ENCODE measurements at regions not wholly inside any gene's neighbourhood (a gene's known extent, or its start where the extent isn't known, plus 50 kb on each side); places are given as distances from the start of the nearest gene placed in this dataset.

- Histone ChIP-seq H3K36me3 (ENCODE audit: control insufficient read depth, insufficient read depth, low read length) (no peaks in the 10 kb centered on the region), H3K4me1 (ENCODE audit: control insufficient read depth, insufficient read depth, low read length) (peaks cover 5% of the 10 kb centered on the region; the same call in 1 of the 2 replicates), H3K9ac (ENCODE audit: low read depth, low read length) (no peak overlapping the region), H3K9me3 (ENCODE audit: control insufficient read depth, insufficient read depth, low read length) (no peaks in the 10 kb centered on the region), H3K27ac (ENCODE audit: low read depth, low read length) (no peak overlapping the region), H3K27me3 (ENCODE audit: control insufficient read depth, insufficient read depth, low read length) (no peaks in the 10 kb centered on the region), H3K4me3 (ENCODE audit: low read depth, low read length) (no peak overlapping the region)
These were observed 382.1 kb upstream of the NR2F2 start for GRCh38 chr15:95948411-95948810.

- no peak overlapping the region for H3K4me3 ChIP-seq (ENCODE audit: low read depth, low read length)
- H3K9ac ChIP-seq (ENCODE audit: low read depth, low read length): no peak overlapping the region
- H3K4me1 ChIP-seq (ENCODE audit: control insufficient read depth, insufficient read depth, low read length): no peaks in the 10 kb centered on the region
- no peaks in the 10 kb centered on the region for H3K36me3 ChIP-seq (ENCODE audit: control insufficient read depth, insufficient read depth, low read length)
- H3K27ac ChIP-seq (ENCODE audit: low read depth, low read length): no peak overlapping the region
- H3K9me3 ChIP-seq (ENCODE audit: control insufficient read depth, insufficient read depth, low read length): no peaks in the 10 kb centered on the region; the same call in 1 of the 2 replicates
- H3K27me3 ChIP-seq (ENCODE audit: control insufficient read depth, insufficient read depth, low read length): no peaks in the 10 kb centered on the region
These were observed 377.5 kb upstream of the NR2F2 start for GRCh38 chr15:95953032-95953431.

GRCh38 chr15:95957861-95958260 is 372.6 kb upstream of the NR2F2 start:
- Histone ChIP-seq H3K27ac (ENCODE audit: low read depth, low read length) (no peak overlapping the region), H3K4me3 (ENCODE audit: low read depth, low read length) (no peak overlapping the region), H3K4me1 (ENCODE audit: control insufficient read depth, insufficient read depth, low read length) (no peaks in the 10 kb centered on the region), H3K27me3 (ENCODE audit: control insufficient read depth, insufficient read depth, low read length) (no peaks in the 10 kb centered on the region), H3K9ac (ENCODE audit: low read depth, low read length) (no peak overlapping the region), H3K9me3 (ENCODE audit: control insufficient read depth, insufficient read depth, low read length) (no peaks in the 10 kb centered on the region; the same call in 1 of the 2 replicates), H3K36me3 (ENCODE audit: control insufficient read depth, insufficient read depth, low read length) (no peaks in the 10 kb centered on the region)

- Histone ChIP-seq H3K4me3 (ENCODE audit: low read depth, low read length) (no peak overlapping the region), H3K27ac (ENCODE audit: low read depth, low read length) (no peak overlapping the region), H3K9me3 (ENCODE audit: control insufficient read depth, insufficient read depth, low read length) (no peaks in the 10 kb centered on the region; the same call in 1 of the 2 replicates), H3K27me3 (ENCODE audit: control insufficient read depth, insufficient read depth, low read length) (no peaks in the 10 kb centered on the region), H3K4me1 (ENCODE audit: control insufficient read depth, insufficient read depth, low read length) (no peaks in the 10 kb centered on the region), H3K36me3 (ENCODE audit: control insufficient read depth, insufficient read depth, low read length) (no peaks in the 10 kb centered on the region), H3K9ac (ENCODE audit: low read depth, low read length) (no peak overlapping the region)
These were observed 372.1 kb upstream of the NR2F2 start for GRCh38 chr15:95958382-95958781.

- Histone ChIP-seq H3K9ac (ENCODE audit: low read depth, low read length) (no peak overlapping the region), H3K4me1 (ENCODE audit: control insufficient read depth, insufficient read depth, low read length) (no peaks in the 10 kb centered on the region), H3K27me3 (ENCODE audit: control insufficient read depth, insufficient read depth, low read length) (no peaks in the 10 kb centered on the region), H3K27ac (ENCODE audit: low read depth, low read length) (no peak overlapping the region), H3K4me3 (ENCODE audit: low read depth, low read length) (no peak overlapping the region), H3K36me3 (ENCODE audit: control insufficient read depth, insufficient read depth, low read length) (no peaks in the 10 kb centered on the region), H3K9me3 (ENCODE audit: control insufficient read depth, insufficient read depth, low read length) (no peaks in the 10 kb centered on the region)
These were observed 361.6 kb upstream of the NR2F2 start for GRCh38 chr15:95968856-95969255.

GRCh38 chr15:95970326-95970725 is 360.2 kb upstream of the NR2F2 start:
- Histone ChIP-seq H3K27me3 (ENCODE audit: control insufficient read depth, insufficient read depth, low read length) (no peaks in the 10 kb centered on the region), H3K27ac (ENCODE audit: low read depth, low read length) (no peak overlapping the region), H3K4me1 (ENCODE audit: control insufficient read depth, insufficient read depth, low read length) (no peaks in the 10 kb centered on the region), H3K9me3 (ENCODE audit: control insufficient read depth, insufficient read depth, low read length) (no peaks in the 10 kb centered on the region), H3K4me3 (ENCODE audit: low read depth, low read length) (no peak overlapping the region), H3K36me3 (ENCODE audit: control insufficient read depth, insufficient read depth, low read length) (no peaks in the 10 kb centered on the region), H3K9ac (ENCODE audit: low read depth, low read length) (no peak overlapping the region)

GRCh38 chr15:95972041-95972553 is 358.4 kb upstream of the NR2F2 start:
- H3K4me3 ChIP-seq (ENCODE audit: low read depth, low read length): no peak overlapping the region
- no peaks in the 10 kb centered on the region for H3K9me3 ChIP-seq (ENCODE audit: control insufficient read depth, insufficient read depth, low read length)
- H3K9ac ChIP-seq (ENCODE audit: low read depth, low read length): no peak overlapping the region
- no peak overlapping the region for H3K27ac ChIP-seq (ENCODE audit: low read depth, low read length)
- H3K27me3 ChIP-seq (ENCODE audit: control insufficient read depth, insufficient read depth, low read length): no peaks in the 10 kb centered on the region
- no peaks in the 10 kb centered on the region for H3K4me1 ChIP-seq (ENCODE audit: control insufficient read depth, insufficient read depth, low read length)
- H3K36me3 ChIP-seq (ENCODE audit: control insufficient read depth, insufficient read depth, low read length): no peaks in the 10 kb centered on the region

- Histone ChIP-seq H3K27ac (ENCODE audit: low read depth, low read length) (no peak overlapping the region), H3K9ac (ENCODE audit: low read depth, low read length) (no peak overlapping the region), H3K27me3 (ENCODE audit: control insufficient read depth, insufficient read depth, low read length) (no peaks in the 10 kb centered on the region), H3K4me3 (ENCODE audit: low read depth, low read length) (no peak overlapping the region), H3K9me3 (ENCODE audit: control insufficient read depth, insufficient read depth, low read length) (no peaks in the 10 kb centered on the region), H3K4me1 (ENCODE audit: control insufficient read depth, insufficient read depth, low read length) (no peaks in the 10 kb centered on the region), H3K36me3 (ENCODE audit: control insufficient read depth, insufficient read depth, low read length) (no peaks in the 10 kb centered on the region)
These were observed 357.7 kb upstream of the NR2F2 start for GRCh38 chr15:95972812-95973211.

GRCh38 chr15:95973566-95974256 is 356.8 kb upstream of the NR2F2 start:
- Histone ChIP-seq H3K36me3 (ENCODE audit: control insufficient read depth, insufficient read depth, low read length) (no peaks in the 10 kb centered on the region), H3K9me3 (ENCODE audit: control insufficient read depth, insufficient read depth, low read length) (no peaks in the 10 kb centered on the region), H3K4me3 (ENCODE audit: low read depth, low read length) (no peak overlapping the region), H3K27ac (ENCODE audit: low read depth, low read length) (no peak overlapping the region), H3K4me1 (ENCODE audit: control insufficient read depth, insufficient read depth, low read length) (no peaks in the 10 kb centered on the region), H3K9ac (ENCODE audit: low read depth, low read length) (no peak overlapping the region), H3K27me3 (ENCODE audit: control insufficient read depth, insufficient read depth, low read length) (no peaks in the 10 kb centered on the region)

GRCh38 chr15:95975212-95975611 is 355.3 kb upstream of the NR2F2 start:
- Histone ChIP-seq H3K27me3 (ENCODE audit: control insufficient read depth, insufficient read depth, low read length) (no peaks in the 10 kb centered on the region), H3K9ac (ENCODE audit: low read depth, low read length) (no peak overlapping the region), H3K9me3 (ENCODE audit: control insufficient read depth, insufficient read depth, low read length) (no peaks in the 10 kb centered on the region), H3K27ac (ENCODE audit: low read depth, low read length) (no peak overlapping the region), H3K4me1 (ENCODE audit: control insufficient read depth, insufficient read depth, low read length) (no peaks in the 10 kb centered on the region), H3K36me3 (ENCODE audit: control insufficient read depth, insufficient read depth, low read length) (no peaks in the 10 kb centered on the region), H3K4me3 (ENCODE audit: low read depth, low read length) (no peak overlapping the region)

GRCh38 chr15:95979286-95979685 is 351.2 kb upstream of the NR2F2 start:
- Histone ChIP-seq H3K9ac (ENCODE audit: low read depth, low read length) (no peak overlapping the region), H3K27me3 (ENCODE audit: control insufficient read depth, insufficient read depth, low read length) (no peaks in the 10 kb centered on the region), H3K9me3 (ENCODE audit: control insufficient read depth, insufficient read depth, low read length) (no peaks in the 10 kb centered on the region), H3K4me1 (ENCODE audit: control insufficient read depth, insufficient read depth, low read length) (no peaks in the 10 kb centered on the region), H3K27ac (ENCODE audit: low read depth, low read length) (no peak overlapping the region), H3K36me3 (ENCODE audit: control insufficient read depth, insufficient read depth, low read length) (no peaks in the 10 kb centered on the region), H3K4me3 (ENCODE audit: low read depth, low read length) (no peak overlapping the region)
